ENCODE measurements at regions not wholly inside any gene's neighbourhood (a gene's known extent, or its start where the extent isn't known, plus 50 kb on each side); places are given as distances from the start of the nearest gene placed in this dataset.

- no peaks in the 10 kb centered on the region for H3K9me3 ChIP-seq
- H3K27ac ChIP-seq: no peak overlapping the region
- H3K36me3 ChIP-seq: no peaks in the 10 kb centered on the region
- TF ChIP-seq CTCF (IDR thresholded peaks at IDR 0.05) (no peak), POLR2A (IDR thresholded peaks at IDR 0.05) (no peak)
- ATAC-seq (no peak), DNase-seq (no peak)
- intact Hi-C loops (cut with DNase I): no loop called here
- no peak overlapping the region for H3K4me3 ChIP-seq
- H3K4me1 ChIP-seq: no peaks in the 10 kb centered on the region
- 42% methylated on average over 1 of the region's 1 CpG for WGBS (ENCODE audit: insufficient coverage, low coverage, low lambda C conversion rate, missing lambda C conversion rate)
- no peaks in the 10 kb centered on the region for H3K27me3 ChIP-seq
These were observed 2691.0 kb downstream of the PCDH7 start for GRCh38 chr4:33411182-33411581.

GRCh38 chr4:33421887-33422286 lies 2701.7 kb downstream of the PCDH7 start:
- H3K27ac ChIP-seq: no peak overlapping the region
- no peak for ATAC-seq
- TF ChIP-seq POLR2A (IDR thresholded peaks at IDR 0.05): no peak
- no peak for TF ChIP-seq CTCF (IDR thresholded peaks at IDR 0.05)
- no peak for DNase-seq
- H3K4me3 ChIP-seq: no peak overlapping the region
- no peaks in the 10 kb centered on the region for H3K4me1 ChIP-seq
- no peaks in the 10 kb centered on the region for H3K9me3 ChIP-seq
- intact Hi-C loops (cut with DNase I): no loop called here
- H3K27me3 ChIP-seq: no peaks in the 10 kb centered on the region
- H3K36me3 ChIP-seq: no peaks in the 10 kb centered on the region
- WGBS (ENCODE audit: insufficient coverage, low coverage, low lambda C conversion rate, missing lambda C conversion rate): 58% methylated on average over 3 of the region's 3 CpGs

- no peaks in the 10 kb centered on the region for H3K36me3 ChIP-seq
- no peaks in the 10 kb centered on the region for H3K4me1 ChIP-seq
- TF ChIP-seq POLR2A (IDR thresholded peaks at IDR 0.05) (no peak), CTCF (IDR thresholded peaks at IDR 0.05) (no peak)
- no peaks in the 10 kb centered on the region for H3K9me3 ChIP-seq
- intact Hi-C loops (cut with DNase I): no loop called here
- 54% methylated on average over 4 of the region's 5 CpGs for WGBS (ENCODE audit: insufficient coverage, low coverage, low lambda C conversion rate, missing lambda C conversion rate)
- H3K27ac ChIP-seq: no peak overlapping the region
- ATAC-seq (no peak), DNase-seq (no peak)
- H3K4me3 ChIP-seq: no peak overlapping the region
- H3K27me3 ChIP-seq: no peaks in the 10 kb centered on the region
These were observed 2702.5 kb downstream of the PCDH7 start for GRCh38 chr4:33422656-33423055.

GRCh38 chr4:33425936-33426335 lies 2705.8 kb downstream of the PCDH7 start:
- 13% methylated on average over 1 of the region's 1 CpG for WGBS (ENCODE audit: insufficient coverage, low coverage, low lambda C conversion rate, missing lambda C conversion rate)
- H3K27ac ChIP-seq: no peak overlapping the region
- TF ChIP-seq CTCF (IDR thresholded peaks at IDR 0.05) (no peak), POLR2A (IDR thresholded peaks at IDR 0.05) (no peak)
- DNase-seq (no peak), ATAC-seq (no peak)
- H3K4me1 ChIP-seq: no peaks in the 10 kb centered on the region
- no peaks in the 10 kb centered on the region for H3K27me3 ChIP-seq
- no peaks in the 10 kb centered on the region for H3K9me3 ChIP-seq
- H3K4me3 ChIP-seq: no peak overlapping the region
- intact Hi-C loops (cut with DNase I): no loop called here
- no peaks in the 10 kb centered on the region for H3K36me3 ChIP-seq

- WGBS (ENCODE audit: insufficient coverage, low coverage, low lambda C conversion rate, missing lambda C conversion rate): 53% methylated on average over 1 of the region's 1 CpG
- TF ChIP-seq CTCF (IDR thresholded peaks at IDR 0.05) (no peak), POLR2A (IDR thresholded peaks at IDR 0.05) (no peak)
- H3K9me3 ChIP-seq: no peaks in the 10 kb centered on the region
- no peaks in the 10 kb centered on the region for H3K36me3 ChIP-seq
- ATAC-seq (no peak), DNase-seq (no peak)
- H3K4me1 ChIP-seq: no peaks in the 10 kb centered on the region
- no peak overlapping the region for H3K4me3 ChIP-seq
- intact Hi-C loops (cut with DNase I): no loop called here
- no peaks in the 10 kb centered on the region for H3K27me3 ChIP-seq
- no peak overlapping the region for H3K27ac ChIP-seq
These were observed 2707.5 kb downstream of the PCDH7 start for GRCh38 chr4:33427676-33428075.

All from right lobe of liver (tissue), 6 donors.